ENCODE measurements at regions not wholly inside any gene's neighbourhood (a gene's known extent, or its start where the extent isn't known, plus 50 kb on each side); places are given as distances from the start of the nearest gene placed in this dataset.

- no peak for DNase-seq (ENCODE audit: low read depth)
- H3K4me3 ChIP-seq (ENCODE audit: low read depth, low read length) = no peak overlapping the region
- TF ChIP-seq CTCF (IDR thresholded peaks at IDR 0.05; ENCODE audit: insufficient read depth, low read length) = no peak
Measured at GRCh38 chr19:32231020-32231419, 114.4 kb upstream of the ZNF507 start.

GRCh38 chr19:32231691-32232090 lies 113.7 kb upstream of the ZNF507 start:
- no peak for DNase-seq (ENCODE audit: low read depth)
- no peak overlapping the region for H3K4me3 ChIP-seq (ENCODE audit: low read depth, low read length)
- no peak for TF ChIP-seq CTCF (IDR thresholded peaks at IDR 0.05; ENCODE audit: insufficient read depth, low read length)

GRCh38 chr19:32232449-32232848 lies 113.0 kb upstream of the ZNF507 start:
- no peak for TF ChIP-seq CTCF (IDR thresholded peaks at IDR 0.05; ENCODE audit: insufficient read depth, low read length)
- no peak overlapping the region for H3K4me3 ChIP-seq (ENCODE audit: low read depth, low read length)
- DNase-seq (ENCODE audit: low read depth) = no peak

GRCh38 chr19:32233091-32233490 lies 112.3 kb upstream of the ZNF507 start:
- no peak for TF ChIP-seq CTCF (IDR thresholded peaks at IDR 0.05; ENCODE audit: insufficient read depth, low read length)
- H3K4me3 ChIP-seq (ENCODE audit: low read depth, low read length) = no peak overlapping the region
- no peak for DNase-seq (ENCODE audit: low read depth)

- no peak for TF ChIP-seq CTCF (IDR thresholded peaks at IDR 0.05; ENCODE audit: insufficient read depth, low read length)
- no peak overlapping the region for H3K4me3 ChIP-seq (ENCODE audit: low read depth, low read length)
- no peak for DNase-seq (ENCODE audit: low read depth)
Measured at GRCh38 chr19:32233885-32234284, 111.5 kb upstream of the ZNF507 start.

GRCh38 chr19:32234663-32235217 lies 110.7 kb upstream of the ZNF507 start:
- DNase-seq (ENCODE audit: low read depth) = no peak
- no peak for TF ChIP-seq CTCF (IDR thresholded peaks at IDR 0.05; ENCODE audit: insufficient read depth, low read length)
- H3K4me3 ChIP-seq (ENCODE audit: low read depth, low read length) = no peak overlapping the region

GRCh38 chr19:32238076-32238475 lies 107.3 kb upstream of the ZNF507 start:
- TF ChIP-seq CTCF (IDR thresholded peaks at IDR 0.05; ENCODE audit: insufficient read depth, low read length) = no peak
- H3K4me3 ChIP-seq (ENCODE audit: low read depth, low read length) = no peak overlapping the region
- DNase-seq (ENCODE audit: low read depth) = no peak
